ENCODE measurements at regions not wholly inside any gene's neighbourhood (a gene's known extent, or its start where the extent isn't known, plus 50 kb on each side); places are given as distances from the start of the nearest gene placed in this dataset.

GRCh38 chr3:6165951-6166350, 695.0 kb upstream of the GRM7 start:
- Histone ChIP-seq H3K27me3 (ENCODE audit: insufficient read depth, low read length) (no peaks in the 10 kb centered on the region), H3K4me3 (ENCODE audit: insufficient read depth, low read depth, low read length) (no peak overlapping the region), H3K4me2 (ENCODE audit: low read length) (no peak overlapping the region), H3K27ac (ENCODE audit: low read depth, low read length) (no peak overlapping the region), H3K36me3 (ENCODE audit: insufficient read depth, low read length) (no peaks in the 10 kb centered on the region), H3K9ac (ENCODE audit: low read length) (no peak overlapping the region), H3K4me1 (ENCODE audit: insufficient read depth, low read length) (no peaks in the 10 kb centered on the region), H2AFZ (ENCODE audit: low read depth, low read length) (no peak overlapping the region), H4K20me1 (ENCODE audit: insufficient read depth, low read length) (no peaks in the 10 kb centered on the region), H3K9me3 (ENCODE audit: insufficient read depth, low read depth, low read length) (no peaks in the 10 kb centered on the region), H3K79me2 (ENCODE audit: insufficient read depth, low read length) (no peaks in the 10 kb centered on the region)
- no peaks in the 10 kb centered on the region for H3K36me3 Mint-ChIP-seq (ENCODE audit: low read depth, unreplicated experiment)
- DNase-seq (ENCODE audit: low read depth) (no peak), FAIRE-seq (no peak)
- H3K27ac Mint-ChIP-seq (ENCODE audit: unreplicated experiment): no peak overlapping the region
- H3K9me3 Mint-ChIP-seq (ENCODE audit: unreplicated experiment): peaks cover 6% of the 10 kb centered on the region
- no peaks in the 10 kb centered on the region for H3K4me1 Mint-ChIP-seq (ENCODE audit: low read depth, unreplicated experiment)
- H3K4me3 Mint-ChIP-seq (ENCODE audit: unreplicated experiment): no peak overlapping the region
- TF ChIP-seq EZH2 (IDR thresholded peaks at IDR 0.05; ENCODE audit: insufficient read depth, low read length) (no peak), CTCF (IDR thresholded peaks at IDR 0.05; ENCODE audit: insufficient read depth, low read depth, low read length) (no peak)
- H3K27me3 Mint-ChIP-seq (ENCODE audit: low read depth, unreplicated experiment): no peaks in the 10 kb centered on the region

GRCh38 chr3:6168256-6168655, 692.7 kb upstream of the GRM7 start:
- no peaks in the 10 kb centered on the region for H3K9me3 ChIP-seq (ENCODE audit: insufficient read depth, low read depth, low read length)
- H4K20me1 ChIP-seq (ENCODE audit: insufficient read depth, low read length): no peaks in the 10 kb centered on the region
- H3K27me3 Mint-ChIP-seq (ENCODE audit: low read depth, unreplicated experiment): no peaks in the 10 kb centered on the region
- H3K9ac ChIP-seq (ENCODE audit: low read length): no peak overlapping the region
- TF ChIP-seq CTCF (IDR thresholded peaks at IDR 0.05; ENCODE audit: insufficient read depth, low read depth, low read length): no peak
- no peak for TF ChIP-seq EZH2 (IDR thresholded peaks at IDR 0.05; ENCODE audit: insufficient read depth, low read length)
- H3K27ac ChIP-seq (ENCODE audit: low read depth, low read length): no peak overlapping the region
- H2AFZ ChIP-seq (ENCODE audit: low read depth, low read length): no peak overlapping the region
- no peaks in the 10 kb centered on the region for H3K36me3 Mint-ChIP-seq (ENCODE audit: low read depth, unreplicated experiment)
- no peak overlapping the region for H3K4me2 ChIP-seq (ENCODE audit: low read length)
- H3K36me3 ChIP-seq (ENCODE audit: insufficient read depth, low read length): no peaks in the 10 kb centered on the region
- FAIRE-seq: no peak
- DNase-seq (ENCODE audit: low read depth): no peak
- H3K27me3 ChIP-seq (ENCODE audit: insufficient read depth, low read length): no peaks in the 10 kb centered on the region
- H3K27ac Mint-ChIP-seq (ENCODE audit: unreplicated experiment): no peak overlapping the region
- no peaks in the 10 kb centered on the region for H3K79me2 ChIP-seq (ENCODE audit: insufficient read depth, low read length)
- no peak overlapping the region for H3K4me3 Mint-ChIP-seq (ENCODE audit: unreplicated experiment)
- H3K9me3 Mint-ChIP-seq (ENCODE audit: unreplicated experiment): peaks cover 6% of the 10 kb centered on the region
- H3K4me1 Mint-ChIP-seq (ENCODE audit: low read depth, unreplicated experiment): no peaks in the 10 kb centered on the region
- no peak overlapping the region for H3K4me3 ChIP-seq (ENCODE audit: insufficient read depth, low read depth, low read length)
- no peaks in the 10 kb centered on the region for H3K4me1 ChIP-seq (ENCODE audit: insufficient read depth, low read length)

GRCh38 chr3:6172871-6173642, 687.9 kb upstream of the GRM7 start:
- Mint-ChIP-seq H3K9me3 (ENCODE audit: unreplicated experiment) (no peaks in the 10 kb centered on the region), H3K4me1 (ENCODE audit: low read depth, unreplicated experiment) (no peaks in the 10 kb centered on the region), H3K36me3 (ENCODE audit: low read depth, unreplicated experiment) (no peaks in the 10 kb centered on the region), H3K27me3 (ENCODE audit: low read depth, unreplicated experiment) (no peaks in the 10 kb centered on the region), H3K27ac (ENCODE audit: unreplicated experiment) (no peak overlapping the region), H3K4me3 (ENCODE audit: unreplicated experiment) (no peak overlapping the region)
- TF ChIP-seq EZH2 (IDR thresholded peaks at IDR 0.05; ENCODE audit: insufficient read depth, low read length) (no peak), CTCF (IDR thresholded peaks at IDR 0.05; ENCODE audit: insufficient read depth, low read depth, low read length) (no peak)
- H3K27ac ChIP-seq (ENCODE audit: low read depth, low read length): no peak overlapping the region
- no peaks in the 10 kb centered on the region for H3K27me3 ChIP-seq (ENCODE audit: insufficient read depth, low read length)
- no peaks in the 10 kb centered on the region for H3K4me1 ChIP-seq (ENCODE audit: insufficient read depth, low read length)
- H3K9me3 ChIP-seq (ENCODE audit: insufficient read depth, low read depth, low read length): no peaks in the 10 kb centered on the region
- no peaks in the 10 kb centered on the region for H3K36me3 ChIP-seq (ENCODE audit: insufficient read depth, low read length)
- no peak for DNase-seq (ENCODE audit: low read depth)
- no peak for FAIRE-seq
- no peaks in the 10 kb centered on the region for H3K79me2 ChIP-seq (ENCODE audit: insufficient read depth, low read length)
- H2AFZ ChIP-seq (ENCODE audit: low read depth, low read length): no peak overlapping the region
- H3K4me3 ChIP-seq (ENCODE audit: insufficient read depth, low read depth, low read length): no peak overlapping the region
- no peak overlapping the region for H3K9ac ChIP-seq (ENCODE audit: low read length)
- no peak overlapping the region for H3K4me2 ChIP-seq (ENCODE audit: low read length)
- H4K20me1 ChIP-seq (ENCODE audit: insufficient read depth, low read length): no peaks in the 10 kb centered on the region
